Caco-2 (cell line): ENCODE measurements at regions not wholly inside any gene's neighbourhood (a gene's known extent, or its start where the extent isn't known, plus 50 kb on each side); places are given as distances from the start of the nearest gene placed in this dataset.
A peak's percentile ranks its signal among the peaks of the same experiment; 100 is the strongest.

Experiments used
- BruUV-seq: library from RNA; stranded (reverse); fragments of 400-500 nt; replicated peaks from 2 replicates; lab custom pipeline; 2021; lab: Mats Ljungman, UMichigan
- CTCF ChIA-PET: fragments of 300-600 bp; sonication (Branson Sonifier 250); formaldehyde crosslinking; loops from one replicate; lab custom pipeline; 2022; ENCODE audit warnings: antibody characterized with exemption; lab: Charles Lee
- POLR2A ChIA-PET: fragments of 300-600 bp; sonication (Branson Sonifier 250); formaldehyde crosslinking; loops from one replicate; lab custom pipeline; 2022; ENCODE audit warnings: antibody characterized with exemption; lab: Charles Lee
- DNase-seq, 2 experiments: peaks; one replicate each; pipeline versions ENCODE4 v3.0.0 to v3.0.0-alpha.2; 2020 to 2022
- H3K27me3 ChIP-seq: replicated peaks from 2 replicates; pipeline ENCODE4 v1.6.0; 2011; ENCODE audit warnings: low read length; ENCODE audit not compliant: control insufficient read depth, insufficient read depth
- H3K36me3 ChIP-seq: 2 replicates; pipeline ENCODE4 v1.5.1; 2011; ENCODE audit warnings: low read length; ENCODE audit not compliant: control insufficient read depth, insufficient read depth
- H3K4me1 ChIP-seq: fragments of 250-450 bp; sonication (Bioruptor Pico); 2 replicates; pipeline ENCODE4 v1.5.1; 2020; ENCODE audit warnings: mild to moderate bottlenecking
- H3K4me3 ChIP-seq: 2 replicates; pipeline ENCODE4 v1.5.1; 2011; ENCODE audit warnings: low read depth, mild to moderate bottlenecking, control low read depth, low read length
- H3K9me3 ChIP-seq: fragments of 250-450 bp; sonication (Bioruptor Pico); 2 replicates; pipeline ENCODE4 v1.5.1; 2020; ENCODE audit warnings: mild to moderate bottlenecking, moderate library complexity
- H3K27ac Mint-ChIP-seq: one replicate; pipeline ENCODE4 v1.8.0; 2022; ENCODE audit warnings: mixed read lengths; ENCODE audit not compliant: unreplicated experiment
- H3K27me3 Mint-ChIP-seq: one replicate; pipeline ENCODE4 v1.8.0; 2022; ENCODE audit warnings: mixed read lengths; ENCODE audit not compliant: insufficient read depth, unreplicated experiment
- H3K36me3 Mint-ChIP-seq: one replicate; pipeline ENCODE4 v1.8.0; 2022; ENCODE audit warnings: mild to moderate bottlenecking, mixed read lengths; ENCODE audit not compliant: insufficient read depth, unreplicated experiment
- H3K4me1 Mint-ChIP-seq: one replicate; pipeline ENCODE4 v1.8.0; 2022; ENCODE audit warnings: low read depth, mixed read lengths; ENCODE audit not compliant: unreplicated experiment
- H3K4me3 Mint-ChIP-seq: one replicate; pipeline ENCODE4 v1.8.0; 2022; ENCODE audit warnings: mild to moderate bottlenecking, moderate library complexity, mixed read lengths; ENCODE audit not compliant: unreplicated experiment
- H3K9me3 Mint-ChIP-seq: one replicate; pipeline ENCODE4 v1.8.0; 2022; ENCODE audit warnings: mixed read lengths; ENCODE audit not compliant: unreplicated experiment
- intact Hi-C: fragments of 100-400 bp; cut with micrococcal nuclease; formaldehyde crosslinking; loops from one replicate; pipeline ENCODE4 v1.10.0; 2022; ENCODE audit not compliant: unreplicated experiment
- TF ChIP-seq, protein P1 (sequence below), 2 experiments: fragments of 200-600 bp in 1 of 2; IDR thresholded peaks; 1 replicate in 1 of 2; 2 replicates in 1 of 2; pipeline versions ENCODE4 v1.5.1 to v1.8.0; 2011 to 2022; ENCODE audit warnings: antibody characterized with exemption in 1 of 2, control low read depth in 1 of 2, inconsistent platforms in 1 of 2, low read depth in 1 of 2, low read length in 1 of 2, mild to moderate bottlenecking in 1 of 2, moderate library complexity in 1 of 2; ENCODE audit not compliant: insufficient read depth in 1 of 2, severe bottlenecking in 1 of 2, unreplicated experiment in 1 of 2

DNA sequence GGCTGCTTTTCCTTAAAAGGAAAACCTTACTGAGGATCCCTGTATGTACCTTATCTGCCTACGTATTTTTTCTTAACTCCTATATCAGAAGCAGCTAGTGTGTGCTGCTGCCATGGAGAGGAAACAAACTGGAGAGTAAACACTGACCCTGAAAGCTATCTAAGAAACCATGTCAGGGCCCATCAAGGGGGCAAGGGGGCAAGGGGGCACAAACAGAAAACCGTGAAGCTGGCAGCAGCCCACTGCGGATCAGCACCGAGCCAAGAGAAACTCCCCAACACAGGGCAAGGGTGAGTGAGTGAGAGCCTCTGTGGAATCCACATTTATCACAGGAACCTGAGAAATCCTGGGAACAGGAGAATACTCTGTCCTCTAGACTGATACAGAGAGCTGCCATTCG, 1204.2 kb downstream of the PCDH18 start:
- no peaks in the 10 kb centered on the region for H3K9me3 Mint-ChIP-seq
- POLR2A ChIA-PET = no interaction called here
- TF ChIP-seq, protein P1, sequence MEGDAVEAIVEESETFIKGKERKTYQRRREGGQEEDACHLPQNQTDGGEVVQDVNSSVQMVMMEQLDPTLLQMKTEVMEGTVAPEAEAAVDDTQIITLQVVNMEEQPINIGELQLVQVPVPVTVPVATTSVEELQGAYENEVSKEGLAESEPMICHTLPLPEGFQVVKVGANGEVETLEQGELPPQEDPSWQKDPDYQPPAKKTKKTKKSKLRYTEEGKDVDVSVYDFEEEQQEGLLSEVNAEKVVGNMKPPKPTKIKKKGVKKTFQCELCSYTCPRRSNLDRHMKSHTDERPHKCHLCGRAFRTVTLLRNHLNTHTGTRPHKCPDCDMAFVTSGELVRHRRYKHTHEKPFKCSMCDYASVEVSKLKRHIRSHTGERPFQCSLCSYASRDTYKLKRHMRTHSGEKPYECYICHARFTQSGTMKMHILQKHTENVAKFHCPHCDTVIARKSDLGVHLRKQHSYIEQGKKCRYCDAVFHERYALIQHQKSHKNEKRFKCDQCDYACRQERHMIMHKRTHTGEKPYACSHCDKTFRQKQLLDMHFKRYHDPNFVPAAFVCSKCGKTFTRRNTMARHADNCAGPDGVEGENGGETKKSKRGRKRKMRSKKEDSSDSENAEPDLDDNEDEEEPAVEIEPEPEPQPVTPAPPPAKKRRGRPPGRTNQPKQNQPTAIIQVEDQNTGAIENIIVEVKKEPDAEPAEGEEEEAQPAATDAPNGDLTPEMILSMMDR (IDR thresholded peaks at IDR 0.05; ENCODE audit: insufficient read depth in 1 of 2, low read depth in 1 of 2, low read length in 1 of 2, severe bottlenecking in 1 of 2, unreplicated experiment in 1 of 2) = no peak
- H3K4me1 Mint-ChIP-seq = no peaks in the 10 kb centered on the region
- Histone ChIP-seq H3K4me1 (no peaks in the 10 kb centered on the region), H3K4me3 (no peak overlapping the region), H3K9me3 (no peaks in the 10 kb centered on the region), H3K27me3 (no peaks in the 10 kb centered on the region), H3K36me3 (no peaks in the 10 kb centered on the region)
- H3K4me3 Mint-ChIP-seq = no peak overlapping the region
- no peak overlapping the region for H3K27ac Mint-ChIP-seq
- intact Hi-C loops = no loop called here
- no peak for DNase-seq
- CTCF ChIA-PET = no interaction called here
- H3K27me3 Mint-ChIP-seq = no peaks in the 10 kb centered on the region
- no peaks in the 10 kb centered on the region for H3K36me3 Mint-ChIP-seq
- BruUV-seq = no TSS peak

DNA sequence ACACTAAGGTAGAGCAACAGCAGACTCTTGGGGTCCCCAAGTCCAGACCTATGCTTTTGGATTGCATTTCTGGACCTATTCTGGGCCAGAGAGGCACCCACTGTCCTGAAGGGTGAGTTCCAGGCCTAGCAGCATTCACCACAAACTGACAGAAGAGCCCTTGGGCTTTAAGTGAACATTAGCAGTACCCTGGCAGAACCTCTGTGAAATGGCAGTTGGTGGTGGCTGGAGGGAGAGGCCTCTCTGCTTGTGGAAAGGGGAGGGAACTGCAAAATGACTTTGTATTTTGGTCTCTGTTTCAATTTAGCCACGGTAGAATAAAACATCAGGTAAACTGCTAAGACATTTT, 1211.9 kb downstream of the PCDH18 start:
- no peak overlapping the region for H3K4me3 ChIP-seq
- TF ChIP-seq, protein P1 (IDR thresholded peaks at IDR 0.05; ENCODE audit: insufficient read depth in 1 of 2, low read depth in 1 of 2, low read length in 1 of 2, severe bottlenecking in 1 of 2, unreplicated experiment in 1 of 2) = no peak
- ChIA-PET POLR2A (no interaction called here), CTCF (no interaction called here)
- intact Hi-C loops = no loop called here
- Mint-ChIP-seq H3K9me3 (no peaks in the 10 kb centered on the region), H3K27ac (peak overlapping the region; percentile 32), H3K4me3 (no peak overlapping the region), H3K4me1 (peaks cover 6% of the 10 kb centered on the region), H3K27me3 (peaks cover 5% of the 10 kb centered on the region), H3K36me3 (no peaks in the 10 kb centered on the region)
- H3K4me1 ChIP-seq = peaks cover 11% of the 10 kb centered on the region
- no peaks in the 10 kb centered on the region for H3K27me3 ChIP-seq
- no peak for DNase-seq
- BruUV-seq = no TSS peak
- no peaks in the 10 kb centered on the region for H3K36me3 ChIP-seq
- H3K9me3 ChIP-seq = no peaks in the 10 kb centered on the region

DNA sequence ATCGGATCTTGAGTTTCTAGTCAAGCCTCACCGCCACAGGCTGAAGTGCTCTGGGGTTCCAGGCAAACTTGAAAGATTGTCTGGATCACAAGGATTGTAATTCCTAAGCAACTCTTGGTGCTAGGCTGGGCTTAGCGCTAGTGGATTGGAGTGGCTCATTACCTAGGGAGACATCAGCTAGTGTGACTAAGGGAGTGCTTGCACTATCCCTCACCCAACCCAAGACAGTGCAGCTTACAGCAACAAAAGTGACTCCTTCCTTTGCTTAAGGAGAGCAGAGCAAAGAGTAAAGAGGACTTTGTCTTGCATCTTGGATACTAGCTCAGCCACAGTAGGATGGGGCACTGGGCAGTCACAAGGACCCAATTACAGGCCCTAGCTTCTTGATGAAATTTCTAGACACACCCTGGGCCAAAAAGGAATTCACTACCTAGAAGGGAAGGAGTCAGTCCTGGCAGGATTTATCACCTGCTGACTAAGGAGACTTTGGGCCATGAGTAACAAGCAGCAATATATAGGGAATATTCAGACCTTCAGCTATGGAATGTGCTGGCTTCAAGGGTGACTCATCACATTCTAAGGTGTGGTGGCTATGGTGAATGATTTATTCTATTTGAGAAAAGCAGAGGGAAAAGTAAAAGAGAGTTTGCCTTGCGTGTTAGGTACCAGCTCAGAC, 1212.4 kb downstream of the PCDH18 start:
- DNase-seq = peak in 1 of 2 experiments; percentile 14
- Mint-ChIP-seq H3K36me3 (no peaks in the 10 kb centered on the region), H3K27ac (peak overlapping the region; percentile 32), H3K4me3 (no peak overlapping the region), H3K4me1 (peaks cover 6% of the 10 kb centered on the region), H3K9me3 (no peaks in the 10 kb centered on the region), H3K27me3 (peaks cover 5% of the 10 kb centered on the region)
- TF ChIP-seq, protein P1 (IDR thresholded peaks at IDR 0.05; ENCODE audit: insufficient read depth in 1 of 2, low read depth in 1 of 2, low read length in 1 of 2, severe bottlenecking in 1 of 2, unreplicated experiment in 1 of 2) = no peak
- H3K9me3 ChIP-seq = no peaks in the 10 kb centered on the region
- no peak overlapping the region for H3K4me3 ChIP-seq
- CTCF ChIA-PET = no interaction called here
- no TSS peak for BruUV-seq
- POLR2A ChIA-PET = no interaction called here
- peaks cover 11% of the 10 kb centered on the region for H3K4me1 ChIP-seq
- intact Hi-C loops = no loop called here
- no peaks in the 10 kb centered on the region for H3K27me3 ChIP-seq
- H3K36me3 ChIP-seq = no peaks in the 10 kb centered on the region
